NCI-H748 treated with DMSO at 0.1 percent for 48 hours (cell line): ENCODE measurements at regions not wholly inside any gene's neighbourhood (a gene's known extent, or its start where the extent isn't known, plus 50 kb on each side); places are given as distances from the start of the nearest gene placed in this dataset.
"Not testable (repeated sequence)": the region's sequence is repeated elsewhere in the genome, so short reads cannot be mapped to it uniquely, and the experiment has no call there.

ENCODE experiments used
- DNase-seq: peaks from one replicate; lab custom pipeline; 2025; lab: John Stamatoyannopoulos, UW

DNA sequence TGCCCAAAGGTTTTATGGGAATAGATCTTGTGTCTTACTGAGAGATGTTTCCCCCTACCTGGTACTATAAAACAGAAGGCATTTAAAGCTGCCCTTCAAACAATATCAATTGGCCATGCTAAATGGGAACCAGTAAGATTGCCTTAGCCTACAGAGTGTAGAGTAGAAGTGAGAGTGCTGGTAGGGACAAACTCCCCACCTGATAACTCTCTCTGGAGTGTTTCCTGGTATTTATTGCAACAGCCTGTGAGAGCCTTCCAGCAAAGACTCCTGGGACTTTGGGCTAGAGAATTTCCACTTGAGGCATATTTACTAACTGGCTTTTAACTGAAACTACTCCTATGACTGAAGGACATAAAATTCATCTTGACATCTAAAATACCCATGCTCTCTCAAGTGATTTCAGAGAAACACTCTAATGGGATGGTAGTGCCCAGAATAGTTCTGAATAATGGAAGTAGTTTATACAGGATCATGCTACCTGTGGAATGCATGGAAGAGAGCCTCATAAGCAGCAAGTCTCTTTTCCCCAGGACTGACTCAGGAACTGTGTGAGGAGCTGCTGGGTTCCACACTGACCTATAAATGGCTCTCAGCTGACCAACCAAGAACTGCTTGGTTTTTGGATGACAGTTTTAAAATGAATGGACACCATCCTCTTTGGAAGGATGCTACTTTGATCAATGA is 132.7 kb upstream of the SLITRK5 start:
- no peak for DNase-seq

DNA sequence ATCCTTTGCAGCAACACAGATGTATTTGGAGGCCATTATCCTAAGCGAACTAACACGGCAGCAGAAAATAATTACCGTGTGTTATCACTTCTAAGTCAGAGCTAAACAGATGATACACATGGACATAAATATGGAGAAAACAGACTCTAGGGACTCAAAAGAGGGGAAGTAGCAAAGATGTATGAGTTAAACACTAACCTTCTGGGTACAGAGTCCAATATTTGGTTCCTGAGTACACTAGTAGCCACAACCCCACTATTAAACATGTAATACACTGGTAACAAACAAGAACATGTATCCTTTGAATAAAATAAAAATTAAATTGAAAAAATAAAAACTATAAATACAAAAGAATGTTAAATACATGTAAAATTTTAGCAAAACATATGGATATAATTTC is 118.0 kb upstream of the SLITRK5 start:
- DNase-seq, result no peak

DNA sequence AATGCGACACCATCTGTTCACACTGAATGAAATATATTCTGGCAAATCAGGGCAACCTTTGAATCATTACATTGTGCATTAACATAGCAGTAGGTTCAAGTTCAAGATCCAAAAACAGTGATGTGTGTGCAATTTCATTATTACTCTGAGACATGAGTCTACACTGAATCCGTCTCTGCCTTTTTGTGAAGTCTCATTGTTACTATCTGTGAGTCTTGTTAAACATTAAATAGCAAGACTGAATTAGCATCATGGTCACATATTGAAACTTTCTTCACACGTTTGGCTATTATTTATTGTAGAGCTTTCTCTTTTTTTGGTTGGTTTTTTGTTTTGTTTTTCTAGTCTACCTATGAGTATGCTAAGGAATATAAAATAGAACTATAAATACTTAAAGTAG is 117.1 kb upstream of the SLITRK5 start:
- no peak for DNase-seq

DNA sequence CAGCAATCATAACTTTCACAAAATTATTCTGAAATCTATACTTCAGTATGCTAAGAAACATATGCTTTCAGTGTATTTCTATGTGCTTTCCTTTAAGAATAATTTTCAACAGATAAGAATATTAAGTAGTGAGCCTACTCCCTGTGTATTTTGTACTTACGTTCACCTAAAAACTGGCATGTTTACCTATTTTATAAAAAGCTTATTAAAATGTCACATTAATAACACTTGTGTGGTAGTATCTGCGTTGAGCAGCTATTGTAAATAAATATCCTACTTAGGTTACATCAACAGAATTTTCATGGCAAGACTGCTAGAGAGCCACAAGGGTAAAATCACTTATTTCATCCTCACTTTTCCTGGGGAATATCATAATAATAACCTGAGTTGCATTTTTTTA is 113.4 kb upstream of the SLITRK5 start:
- no peak for DNase-seq

DNA sequence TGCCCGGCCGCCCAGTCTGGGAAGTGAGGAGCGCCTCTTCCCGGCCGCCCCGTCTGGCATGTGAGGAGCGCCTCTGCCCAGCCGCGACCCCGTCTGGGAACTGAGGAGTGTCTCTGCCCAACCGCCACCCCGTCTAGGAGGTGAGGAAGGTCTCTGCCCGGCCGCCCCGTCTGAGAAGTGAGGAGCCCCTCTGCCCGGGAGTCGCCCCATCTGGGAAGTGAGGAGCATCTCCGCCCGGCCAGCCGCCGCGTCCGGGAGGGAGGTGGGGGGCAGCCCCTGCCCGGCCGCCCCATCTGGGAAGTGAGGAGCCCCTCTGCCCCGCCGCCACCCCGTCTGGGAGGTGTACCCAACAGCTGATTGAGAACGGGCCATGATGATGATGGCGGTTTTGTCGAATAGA is 109.6 kb upstream of the SLITRK5 start:
- DNase-seq, result not testable (repeated sequence)

DNA sequence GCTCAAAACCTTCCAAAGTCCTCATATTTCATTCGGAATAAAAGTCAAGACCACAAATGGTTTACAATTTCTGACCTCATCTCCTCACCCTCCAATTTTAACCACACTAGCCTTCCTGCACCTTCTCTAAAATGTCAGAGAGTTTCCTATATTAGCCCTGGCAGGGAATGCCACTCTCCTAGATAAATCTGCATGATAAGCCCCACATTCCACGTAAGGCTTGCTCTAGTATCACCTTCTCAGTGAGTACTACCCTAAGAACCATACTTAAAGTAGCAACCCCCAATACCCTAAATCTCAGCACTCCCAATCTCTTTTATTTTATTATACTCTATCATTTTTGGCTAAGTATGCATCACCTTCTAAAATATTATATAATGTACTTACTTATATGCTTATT is 100.5 kb upstream of the SLITRK5 start:
- DNase-seq, result no peak

DNA sequence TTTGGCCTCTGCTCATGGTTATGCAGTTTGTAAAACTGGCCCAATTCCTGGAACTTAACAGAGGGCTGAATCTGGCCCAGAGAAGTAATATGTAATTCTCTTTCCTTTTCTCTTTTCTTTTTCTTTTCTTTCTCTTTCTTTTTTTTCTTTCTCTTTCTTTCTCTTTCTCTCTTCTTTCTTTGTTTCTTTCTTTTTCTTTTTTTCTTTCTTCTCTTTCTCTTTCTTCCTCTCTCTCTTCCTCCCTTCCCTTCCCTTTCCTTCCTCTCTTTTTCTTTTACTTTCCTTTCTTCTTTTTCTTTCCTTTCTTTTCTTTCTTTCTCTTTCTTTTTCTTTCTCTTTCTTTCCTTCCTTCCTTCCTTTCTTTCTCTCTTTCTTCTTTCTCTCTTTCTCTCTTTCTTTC is 88.8 kb upstream of the SLITRK5 start:
- no peak for DNase-seq

DNA sequence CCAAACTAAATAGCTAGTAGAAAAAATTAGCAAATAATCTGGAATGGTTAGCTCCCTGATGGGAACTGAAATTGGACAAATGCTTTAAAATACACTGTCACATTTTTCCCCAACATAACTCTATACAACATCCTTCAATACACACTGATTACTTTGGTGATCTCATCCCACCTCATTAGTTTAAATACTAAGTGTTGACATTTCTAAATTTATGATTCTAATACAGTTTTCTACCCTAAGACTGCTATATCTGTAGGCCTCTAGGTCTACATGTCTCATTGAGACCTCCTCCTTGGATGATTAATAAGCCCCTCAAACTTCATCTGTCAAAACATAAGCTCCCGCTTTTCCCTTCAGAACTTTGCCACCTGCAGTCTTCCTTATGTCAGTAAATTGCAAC is 80.7 kb upstream of the SLITRK5 start:
- DNase-seq, result no peak

DNA sequence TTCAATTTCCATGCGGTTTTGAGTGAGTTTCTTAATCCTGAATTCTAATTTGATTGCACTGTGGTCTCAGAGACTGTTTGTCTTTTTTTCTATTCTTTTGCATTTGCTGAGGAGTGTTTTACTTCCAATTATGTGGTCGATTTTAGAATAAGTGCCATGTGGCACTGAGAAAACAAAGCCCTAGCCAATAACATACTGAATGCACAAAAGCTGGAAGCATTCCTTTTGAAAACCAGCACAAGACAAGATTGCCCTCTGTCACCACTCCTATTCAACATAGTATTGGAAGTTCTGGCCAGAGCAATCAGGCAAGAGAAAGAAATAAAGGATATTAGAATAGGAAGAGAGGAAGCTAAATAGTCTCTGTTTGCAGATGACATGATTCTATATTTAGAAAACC is 66.7 kb upstream of the SLITRK5 start:
- DNase-seq, result peak; percentile 28

DNA sequence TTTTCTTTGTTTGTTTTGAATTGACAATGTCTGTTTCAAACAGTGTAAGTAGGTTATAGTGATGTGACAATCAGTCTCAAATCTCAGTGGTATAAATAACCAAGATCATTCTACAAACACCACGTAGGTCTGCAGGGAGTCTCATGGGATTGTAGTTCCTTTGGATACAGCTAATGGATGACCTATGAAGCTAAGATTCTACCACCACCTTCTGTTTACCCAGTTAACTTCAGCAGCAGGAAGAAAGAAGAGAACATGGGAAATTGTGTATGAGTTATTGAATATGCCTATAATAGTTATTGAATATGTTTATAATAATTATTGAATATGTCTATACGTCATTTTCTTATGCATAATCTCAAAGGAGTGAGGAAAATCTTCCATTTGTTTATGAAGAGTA is 63.9 kb upstream of the SLITRK5 start:
- DNase-seq, result no peak

DNA sequence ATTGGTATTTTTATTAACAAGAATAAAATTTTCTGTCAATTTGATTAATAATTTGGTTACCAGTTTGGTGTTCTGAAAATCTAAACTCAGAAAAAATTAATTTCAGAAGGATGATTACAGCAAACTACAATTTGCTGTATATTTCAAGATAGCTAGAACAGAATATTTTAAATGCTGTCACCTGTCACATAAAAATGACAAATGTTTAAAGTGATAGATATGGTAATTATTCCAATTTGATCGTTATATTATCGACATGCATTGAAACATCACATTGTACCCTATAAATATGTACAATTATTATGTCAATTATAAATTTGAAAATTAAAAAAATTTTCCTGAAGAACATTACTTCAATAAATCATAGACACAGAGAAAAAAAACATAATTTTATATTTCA is 56.9 kb upstream of the SLITRK5 start:
- no peak for DNase-seq
